ENCODE measurements at regions not wholly inside any gene's neighbourhood (a gene's known extent, or its start where the extent isn't known, plus 50 kb on each side); places are given as distances from the start of the nearest gene placed in this dataset.

- TF ChIP-seq CTCF (IDR thresholded peaks at IDR 0.05) = no peak
- H3K4me3 ChIP-seq = no peak overlapping the region
- H3K4me1 ChIP-seq (ENCODE audit: low read depth) = no peaks in the 10 kb centered on the region
- ATAC-seq (no peak), DNase-seq (no peak)
- no peaks in the 10 kb centered on the region for H3K9me3 ChIP-seq
- intact Hi-C loops (cut with DNase I, micrococcal nuclease) = no loop called here
- no peaks in the 10 kb centered on the region for H3K36me3 ChIP-seq (ENCODE audit: low read depth)
These were observed 199.9 kb downstream of the PRDM2 start for GRCh38 chr1:13899856-13900255.

- H3K9me3 ChIP-seq = no peaks in the 10 kb centered on the region
- no peak for ATAC-seq
- DNase-seq = no peak
- TF ChIP-seq CTCF (IDR thresholded peaks at IDR 0.05) = no peak
- H3K36me3 ChIP-seq (ENCODE audit: low read depth) = no peaks in the 10 kb centered on the region
- H3K4me1 ChIP-seq (ENCODE audit: low read depth) = no peaks in the 10 kb centered on the region
- intact Hi-C loops (cut with DNase I, micrococcal nuclease) = no loop called here
- no peak overlapping the region for H3K4me3 ChIP-seq
These were observed 200.6 kb downstream of the PRDM2 start for GRCh38 chr1:13900583-13900982.

- intact Hi-C loops (cut with DNase I, micrococcal nuclease) = no loop called here
- TF ChIP-seq CTCF (IDR thresholded peaks at IDR 0.05) = no peak
- ATAC-seq = no peak
- Histone ChIP-seq H3K9me3 (no peaks in the 10 kb centered on the region), H3K4me3 (no peak overlapping the region), H3K36me3 (ENCODE audit: low read depth) (no peaks in the 10 kb centered on the region), H3K4me1 (ENCODE audit: low read depth) (no peaks in the 10 kb centered on the region)
- no peak for DNase-seq
These were observed 201.1 kb downstream of the PRDM2 start for GRCh38 chr1:13901039-13901438.

- no peak for ATAC-seq
- Histone ChIP-seq H3K4me1 (ENCODE audit: low read depth) (no peaks in the 10 kb centered on the region), H3K4me3 (no peak overlapping the region), H3K9me3 (no peaks in the 10 kb centered on the region), H3K36me3 (ENCODE audit: low read depth) (no peaks in the 10 kb centered on the region)
- no peak for TF ChIP-seq CTCF (IDR thresholded peaks at IDR 0.05)
- DNase-seq = no peak
- intact Hi-C loops (cut with DNase I, micrococcal nuclease) = no loop called here
These were observed 201.6 kb downstream of the PRDM2 start for GRCh38 chr1:13901597-13901996.

GRCh38 chr1:13908128-13908527 lies 208.1 kb downstream of the PRDM2 start:
- no peak for ATAC-seq
- no peak for TF ChIP-seq CTCF (IDR thresholded peaks at IDR 0.05)
- H3K36me3 ChIP-seq (ENCODE audit: low read depth) = no peaks in the 10 kb centered on the region

More at GRCh38 chr1:13908128-13908527, 208.1 kb downstream of the PRDM2 start:
- Histone ChIP-seq H3K4me3 (no peak overlapping the region), H3K4me1 (ENCODE audit: low read depth) (no peaks in the 10 kb centered on the region), H3K9me3 (no peaks in the 10 kb centered on the region)
- DNase-seq = no peak
- intact Hi-C loops (cut with DNase I, micrococcal nuclease) = no loop called here

All from mucosa of descending colon (tissue), 3 donors.